Mesendoderm (in vitro differentiated cells): ENCODE measurements at regions not wholly inside any gene's neighbourhood (a gene's known extent, or its start where the extent isn't known, plus 50 kb on each side); places are given as distances from the start of the nearest gene placed in this dataset.

ENCODE experiments used
- DNase-seq: peaks from one replicate; pipeline ENCODE4 v3.0.0; 2013
- H2AK5ac ChIP-seq: 2 replicates; pipeline ENCODE4 v1.6.1; 2013; ENCODE audit warnings: low read length, inconsistent platforms
- H2BK120ac ChIP-seq: 2 replicates; pipeline ENCODE4 v1.6.1; 2013; ENCODE audit warnings: low read depth, mild to moderate bottlenecking, low read length, moderate library complexity, mixed read lengths
- H2BK15ac ChIP-seq: replicated peaks from 2 replicates; pipeline ENCODE4 v1.6.1; 2013; ENCODE audit warnings: low read depth, mild to moderate bottlenecking, moderate library complexity
- H2BK5ac ChIP-seq: 2 replicates; pipeline ENCODE4 v1.6.1; 2013; ENCODE audit warnings: low read length, inconsistent platforms
- H3K18ac ChIP-seq: 2 replicates; pipeline ENCODE4 v1.6.1; 2013; ENCODE audit warnings: mild to moderate bottlenecking, low read length, mixed read lengths
- H3K23ac ChIP-seq: one replicate; pipeline ENCODE4 v1.6.1; 2013; ENCODE audit warnings: low read length
- H3K27ac ChIP-seq: 2 replicates; pipeline ENCODE4 v1.5.1; 2013; ENCODE audit warnings: low read depth, mild to moderate bottlenecking, inconsistent platforms, low read length, moderate library complexity
- H3K27me3 ChIP-seq: 2 replicates; pipeline ENCODE4 v1.6.1; 2013; ENCODE audit warnings: low read length, control low read depth, mild to moderate bottlenecking, inconsistent platforms; ENCODE audit not compliant: insufficient read depth, poor library complexity
- H3K36me3 ChIP-seq: 2 replicates; pipeline ENCODE4 v1.6.1; 2013; ENCODE audit warnings: low read length, inconsistent platforms; ENCODE audit not compliant: control insufficient read depth, insufficient read depth
- H3K4ac ChIP-seq: one replicate; pipeline ENCODE4 v1.6.1; 2013; ENCODE audit warnings: low read depth, mild to moderate bottlenecking, low read length, moderate library complexity
- H3K4me1 ChIP-seq: 2 replicates; pipeline ENCODE4 v1.6.1; 2013; ENCODE audit warnings: low read depth, low read length, inconsistent platforms; ENCODE audit not compliant: control insufficient read depth
- H3K4me2 ChIP-seq: 2 replicates; pipeline ENCODE4 v1.6.1; 2013; ENCODE audit warnings: low read length
- H3K4me3 ChIP-seq: 2 replicates; pipeline ENCODE4 v1.5.1; 2013; ENCODE audit warnings: mild to moderate bottlenecking, low read length
- H3K56ac ChIP-seq: one replicate; pipeline ENCODE4 v1.6.1; 2013; ENCODE audit warnings: low read length
- H3K79me1 ChIP-seq: 2 replicates; pipeline ENCODE4 v1.6.1; 2013; ENCODE audit warnings: low read length, inconsistent platforms
- H3K79me2 ChIP-seq: 2 replicates; pipeline ENCODE4 v1.6.1; 2013; ENCODE audit warnings: mild to moderate bottlenecking, low read length; ENCODE audit not compliant: control insufficient read depth, insufficient read depth
- H3K9ac ChIP-seq: 2 replicates; pipeline ENCODE4 v1.6.1; 2013; ENCODE audit warnings: low read length, inconsistent platforms
- H4K5ac ChIP-seq: one replicate; pipeline ENCODE4 v1.6.1; 2013; ENCODE audit warnings: low read length
- H4K8ac ChIP-seq: one replicate; pipeline ENCODE4 v1.6.1; 2013; ENCODE audit warnings: low read depth, mild to moderate bottlenecking, control low read depth, low read length, moderate library complexity
- WGBS: extraction: QIAGEN DNeasy Blood & Tissue Kit; methylation state at CpG from one replicate; pipeline ENCODE4 v1.1.7; 2013; ENCODE audit warnings: low lambda C conversion rate, missing lambda C conversion rate; ENCODE audit not compliant: insufficient coverage; ENCODE audit errors: extremely low coverage; 5-methylcytosine and 5-hydroxymethylcytosine counted together

DNA sequence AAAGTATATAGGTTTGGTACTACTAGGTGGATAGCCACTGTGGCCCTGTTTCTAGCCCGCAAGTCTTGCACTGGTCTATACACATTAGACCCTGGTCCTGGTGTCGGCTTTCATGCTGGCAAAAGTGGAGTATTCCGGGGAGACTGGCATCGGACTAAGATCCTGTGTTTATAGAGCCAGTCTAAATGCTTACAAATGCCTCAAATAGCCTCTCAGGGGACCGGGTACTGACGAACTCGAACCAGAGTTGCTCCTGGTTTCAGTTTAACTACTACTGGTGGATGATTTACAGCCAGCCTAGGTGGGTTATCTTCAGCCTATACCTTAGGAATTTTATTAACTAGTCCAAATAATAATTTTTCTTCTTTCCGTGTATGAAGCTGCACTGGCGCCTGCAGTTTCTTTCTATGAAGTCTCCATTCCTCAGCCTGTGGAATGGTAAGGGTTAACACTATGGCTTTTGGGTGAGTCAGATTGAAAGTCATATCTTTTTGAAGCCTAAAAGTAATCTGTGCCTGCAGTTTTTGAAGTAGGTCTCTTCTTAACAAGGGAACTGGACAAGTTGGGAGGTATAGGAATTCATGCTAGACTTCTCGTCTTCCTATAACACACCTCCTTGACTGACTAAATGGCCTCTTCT, 51.3 kb downstream of the OR10H4 start:
- Histone ChIP-seq H3K4me2 (no peak overlapping the region), H3K4me1 (no peaks in the 10 kb centered on the region), H3K9ac (no peak overlapping the region), H3K79me1 (no peaks in the 10 kb centered on the region), H4K8ac (no peak overlapping the region), H2BK5ac (no peak overlapping the region), H3K79me2 (no peaks in the 10 kb centered on the region), H2BK15ac (no peak overlapping the region), H3K4ac (no peak overlapping the region), H4K5ac (no peak overlapping the region), H3K4me3 (no peak overlapping the region), H3K56ac (no peak overlapping the region), H3K27ac (no peak overlapping the region), H3K27me3 (no peaks in the 10 kb centered on the region), H3K18ac (no peak overlapping the region), H2AK5ac (no peak overlapping the region), H3K36me3 (no peaks in the 10 kb centered on the region), H2BK120ac (no peak overlapping the region), H3K23ac (no peak overlapping the region)
- no CpG with 5 or more reads among the region's 10 CpGs for WGBS
- no peak for DNase-seq

DNA sequence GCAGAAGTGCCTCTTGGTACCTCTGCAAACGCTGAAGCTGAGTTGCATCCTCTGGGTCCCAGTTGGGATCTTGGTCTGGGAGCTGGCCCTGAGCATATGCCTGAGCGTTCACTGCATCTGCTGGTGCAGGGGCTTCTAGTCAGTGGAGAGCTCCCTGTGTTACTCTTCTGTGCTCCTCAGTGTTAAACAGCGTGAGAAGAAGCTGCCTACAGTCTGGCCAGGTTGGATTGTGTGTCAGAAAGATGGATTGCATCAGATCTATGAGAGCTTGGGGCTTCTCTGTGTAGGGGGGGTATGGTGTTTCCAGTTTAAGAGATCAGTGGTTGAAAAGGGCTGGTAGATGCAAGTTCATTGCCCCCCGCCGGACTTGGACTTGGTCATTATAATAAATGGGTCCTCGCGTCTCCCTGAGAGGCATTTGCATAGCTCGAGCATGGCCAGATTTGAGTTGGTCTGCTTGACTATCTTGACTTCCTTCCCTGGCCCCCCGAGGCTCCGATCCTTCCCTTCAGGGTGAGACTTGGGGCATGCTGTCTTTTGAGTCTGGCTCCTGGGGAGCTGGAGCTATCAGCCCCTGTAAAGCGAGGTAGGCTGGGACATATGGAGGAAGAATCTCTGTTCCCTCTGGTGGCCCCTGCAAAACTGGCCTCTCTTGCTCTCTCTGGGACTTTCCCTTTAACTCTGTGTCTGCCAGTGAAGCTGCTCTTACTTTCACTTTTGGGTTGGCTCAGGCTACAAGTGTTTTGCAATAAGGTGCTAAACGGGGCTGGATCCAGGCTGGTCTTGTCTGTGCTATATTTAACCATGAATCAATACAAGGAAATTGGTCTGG, 52.9 kb downstream of the OR10H4 start:
- Histone ChIP-seq H2AK5ac (no peak overlapping the region), H3K36me3 (no peaks in the 10 kb centered on the region), H3K23ac (no peak overlapping the region), H3K9ac (no peak overlapping the region), H2BK120ac (no peak overlapping the region), H3K79me1 (no peaks in the 10 kb centered on the region), H3K4me2 (no peak overlapping the region), H3K4me3 (no peak overlapping the region), H2BK5ac (no peak overlapping the region), H3K27ac (no peak overlapping the region), H3K4me1 (no peaks in the 10 kb centered on the region), H4K5ac (no peak overlapping the region), H3K56ac (no peak overlapping the region), H3K4ac (no peak overlapping the region), H2BK15ac (no peak overlapping the region), H4K8ac (no peak overlapping the region), H3K27me3 (no peaks in the 10 kb centered on the region), H3K79me2 (no peaks in the 10 kb centered on the region), H3K18ac (no peak overlapping the region)
- no CpG with 5 or more reads among the region's 12 CpGs for WGBS
- DNase-seq, result no peak

DNA sequence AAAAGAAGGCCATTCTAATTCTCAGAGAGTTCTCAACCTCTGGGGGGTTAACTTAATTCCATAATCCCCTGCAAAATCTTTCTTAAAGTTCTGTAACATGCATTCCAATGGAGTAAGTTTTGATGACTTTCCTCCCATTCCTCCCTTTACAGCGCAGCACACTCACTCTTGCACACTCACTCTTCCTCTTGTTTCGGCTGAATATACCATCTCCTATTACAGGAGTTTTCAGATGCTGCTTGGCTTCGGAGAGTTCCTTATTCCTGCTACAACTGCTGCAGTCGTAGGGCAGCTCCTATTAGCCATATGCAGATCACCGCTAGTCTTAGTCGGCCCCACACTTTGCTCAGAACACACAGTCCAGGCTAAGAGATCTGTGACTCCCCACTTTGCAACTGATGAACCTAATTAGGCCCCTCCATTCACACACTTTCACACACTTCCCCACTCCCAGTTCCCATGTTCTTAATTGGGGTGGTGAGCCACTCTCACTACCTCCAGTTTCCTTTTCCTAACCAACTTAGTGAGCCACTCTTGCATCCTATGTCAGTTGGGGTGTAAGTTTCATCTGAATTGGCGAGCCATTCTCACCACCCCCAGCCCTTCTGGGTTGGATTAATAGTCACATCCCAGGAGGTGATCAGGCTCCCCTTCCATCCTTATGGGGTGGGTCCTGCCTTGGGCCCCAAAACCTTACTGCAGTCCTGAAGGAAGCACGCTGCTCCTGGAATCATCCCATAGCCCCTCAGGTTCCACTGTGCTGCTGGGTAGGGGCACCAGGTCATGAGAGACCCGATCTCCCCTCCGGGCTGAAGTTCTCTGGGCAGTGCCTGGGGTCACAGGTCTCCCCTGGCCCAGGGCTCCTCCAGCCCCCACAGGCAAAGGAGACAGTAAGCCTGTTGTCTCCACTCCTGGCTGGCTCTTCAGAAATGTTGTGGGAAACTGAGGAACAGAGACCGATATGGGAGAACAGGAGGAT, 53.9 kb downstream of the OR10H4 start:
- Histone ChIP-seq H2BK5ac (no peak overlapping the region), H3K27me3 (no peaks in the 10 kb centered on the region), H3K79me1 (no peaks in the 10 kb centered on the region), H3K36me3 (no peaks in the 10 kb centered on the region), H3K4me3 (no peak overlapping the region), H2AK5ac (no peak overlapping the region), H3K4me2 (no peak overlapping the region), H3K79me2 (no peaks in the 10 kb centered on the region), H3K56ac (no peak overlapping the region), H3K18ac (no peak overlapping the region), H3K9ac (no peak overlapping the region), H2BK120ac (no peak overlapping the region), H3K4me1 (no peaks in the 10 kb centered on the region), H2BK15ac (no peak overlapping the region), H3K4ac (no peak overlapping the region), H4K8ac (no peak overlapping the region), H4K5ac (no peak overlapping the region), H3K23ac (no peak overlapping the region), H3K27ac (no peak overlapping the region)
- no CpG with 5 or more reads among the region's 11 CpGs for WGBS
- DNase-seq, result no peak

DNA sequence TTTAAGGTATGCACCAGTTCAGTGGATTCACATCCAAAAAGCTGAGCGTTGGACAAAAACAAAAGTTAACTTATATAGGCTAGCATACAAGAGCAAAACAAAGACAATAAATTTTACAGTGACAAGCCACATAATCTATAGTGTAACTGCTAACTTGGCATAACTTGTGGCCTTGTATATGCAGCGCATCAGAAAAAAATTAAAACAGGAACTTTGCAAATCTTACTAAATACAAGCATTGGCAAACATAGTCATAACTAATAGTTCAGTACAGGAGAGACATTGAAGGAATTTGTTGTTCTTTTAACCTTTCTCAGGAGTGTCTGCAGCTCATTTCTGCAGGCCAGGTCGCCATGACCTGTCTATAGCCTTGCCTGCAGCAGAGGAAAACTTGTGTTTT, 54.6 kb downstream of the OR10H4 start:
- H3K79me2 ChIP-seq, result no peaks in the 10 kb centered on the region

DNA sequence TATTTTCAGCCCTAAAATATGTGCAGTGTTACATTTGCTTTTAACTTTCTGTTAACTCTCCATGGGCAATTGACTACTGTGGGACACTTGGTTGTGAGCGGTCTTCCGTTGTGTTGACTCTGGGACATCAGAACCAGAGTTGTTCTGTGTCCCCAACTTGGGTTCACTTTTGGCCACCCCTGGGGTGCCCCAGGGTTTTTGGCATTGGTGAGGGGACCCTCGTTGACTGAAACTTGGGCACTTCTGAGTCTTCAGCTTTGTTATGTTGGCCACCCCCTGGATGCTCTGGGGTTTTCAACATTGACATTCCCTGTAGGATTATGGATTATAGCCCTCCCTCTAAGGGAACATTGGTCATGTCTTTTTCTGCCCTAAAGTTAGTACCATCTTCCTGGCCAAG, 57.1 kb downstream of the OR10H4 start:
- H3K36me3 ChIP-seq, result no peaks in the 10 kb centered on the region

More for the DNA sequence above, 54.6 kb downstream of the OR10H4 start:
- H3K9ac ChIP-seq, result no peak overlapping the region
- H3K27me3 ChIP-seq, result no peaks in the 10 kb centered on the region
- H2AK5ac ChIP-seq, result no peak overlapping the region
- no peak overlapping the region for H3K23ac ChIP-seq
- no peak overlapping the region for H3K4me3 ChIP-seq
- H4K5ac ChIP-seq, result no peak overlapping the region
- no peak overlapping the region for H2BK120ac ChIP-seq
- H2BK15ac ChIP-seq, result no peak overlapping the region
- no peak overlapping the region for H3K18ac ChIP-seq
- no peak overlapping the region for H3K27ac ChIP-seq
- no peaks in the 10 kb centered on the region for H3K79me1 ChIP-seq
- no peaks in the 10 kb centered on the region for H3K36me3 ChIP-seq
- H3K56ac ChIP-seq, result no peak overlapping the region
- H3K4ac ChIP-seq, result no peak overlapping the region
- H3K4me1 ChIP-seq, result no peaks in the 10 kb centered on the region
- WGBS, result no CpG with 5 or more reads among the region's 3 CpGs
- no peak overlapping the region for H2BK5ac ChIP-seq
- H4K8ac ChIP-seq, result no peak overlapping the region
- H3K4me2 ChIP-seq, result no peak overlapping the region
- no peak for DNase-seq

More for the DNA sequence above, 57.1 kb downstream of the OR10H4 start:
- H3K4me3 ChIP-seq, result no peak overlapping the region
- no peak overlapping the region for H2BK120ac ChIP-seq
- no peak overlapping the region for H2BK5ac ChIP-seq
- no peak overlapping the region for H4K8ac ChIP-seq
- H3K23ac ChIP-seq, result no peak overlapping the region
- no peak overlapping the region for H3K4me2 ChIP-seq
- DNase-seq, result no peak
- H3K27ac ChIP-seq, result no peak overlapping the region
- no peak overlapping the region for H3K9ac ChIP-seq
- no peak overlapping the region for H3K18ac ChIP-seq
- H3K56ac ChIP-seq, result no peak overlapping the region
- no peak overlapping the region for H4K5ac ChIP-seq
- no peaks in the 10 kb centered on the region for H3K79me2 ChIP-seq
- no peaks in the 10 kb centered on the region for H3K27me3 ChIP-seq
- no peaks in the 10 kb centered on the region for H3K4me1 ChIP-seq
- no peak overlapping the region for H2AK5ac ChIP-seq
- no peak overlapping the region for H2BK15ac ChIP-seq
- H3K4ac ChIP-seq, result no peak overlapping the region
- no peaks in the 10 kb centered on the region for H3K79me1 ChIP-seq
- no CpG with 5 or more reads among the region's 3 CpGs for WGBS
